Pancreas (tissue), 10 donors: ENCODE measurements at regions not wholly inside any gene's neighbourhood (a gene's known extent, or its start where the extent isn't known, plus 50 kb on each side); places are given as distances from the start of the nearest gene placed in this dataset.
"Not testable (repeated sequence)": the region's sequence is repeated elsewhere in the genome, so short reads cannot be mapped to it uniquely, and the experiment has no call there.

Experiments used
- ATAC-seq, 4 donors: fragments of 200-7000 bp; cut with Tn5 transposase; one replicate each; pipeline versions ENCODE4 v1.8.0 to v1.9.1; 2020; ENCODE audit warnings: mild to moderate bottlenecking in 4 of 4, moderate library complexity in 4 of 4
- DNase-seq, 6 donors: peaks; one replicate each; pipeline ENCODE4 v3.0.0-alpha.2; 2020
- FAIRE-seq: peaks from 2 replicates; lab custom pipeline; 2012; peaks lifted over from hg19 to GRCh38; lab: Jason Lieb, UNC
- H3K27ac ChIP-seq, 4 donors: fragments of 200-600 bp; sonication (generic); 1 replicate in 3 of 4; 2 replicates in 1 of 4; pipeline versions ENCODE4 v1.5.0 to v1.8.0; 2020
- H3K27me3 ChIP-seq, 4 donors: fragments of 200-600 bp; one replicate each; pipeline ENCODE4 v1.8.0; 2021
- H3K36me3 ChIP-seq, 3 donors: fragments of 200-600 bp; sonication (generic) in 1 of 3; one replicate each; pipeline versions ENCODE4 v1.5.0 to v1.8.0; 2020 to 2021
- H3K4me1 ChIP-seq, 3 donors: fragments of 200-600 bp; one replicate each; pipeline ENCODE4 v1.8.0; 2021
- H3K4me3 ChIP-seq, 4 donors: fragments of 200-600 bp; sonication (generic) in 2 of 4; one replicate each; pipeline versions ENCODE4 v1.5.0 to v1.8.0; 2020 to 2021
- H3K9me3 ChIP-seq, 4 donors: fragments of 200-600 bp; one replicate each; pipeline ENCODE4 v1.8.0; 2021
- CTCF ChIP-seq, 4 donors: fragments of 200-600 bp; sonication (generic) in 3 of 4; IDR thresholded peaks; one replicate each; pipeline versions ENCODE4 v1.5.0 to v1.8.0; 2021; ENCODE audit warnings: antibody characterized with exemption in 4 of 4
- WGBS, 2 donors: extraction: QIAGEN DNeasy Blood & Tissue Kit; methylation state at CpG; one replicate each; pipeline ENCODE4 v1.1.7; 2013; 5-methylcytosine and 5-hydroxymethylcytosine counted together
- intact Hi-C, 3 donors: fragments of 100-400 bp; cut with DNase I; formaldehyde crosslinking; loops; one replicate each; pipeline versions ENCODE4 v1.11.1 to v1.14.2; 2022
- donor health status: healthy with polysubstance abuse.
- donor health status: DM: no; HTN: no; CAD: no; lungs with moderate emphysema.
- donor health status: DM: no; HTN: no; CAD: no.
- donor health status: control.
- donor health status: control.
- donor health status: Bipolar disorder and iron deficiency.
- donor health status: DM: yes; HTN: yes; CAD: no.
- donor health status: DM: no; HTN: no; CAD: no.
- donor health status: DM: no; HTN: no; CAD: no.
- donor health status: DM: yes; HTN: yes; CAD: no.

GRCh38 chr12:131511803-131512561, 198.9 kb upstream of the SFSWAP start:
- no peaks in the 10 kb centered on the region for H3K4me1 ChIP-seq
- 80 to 83% methylated on average over 11 of the region's 11 CpGs for WGBS, 2 donors
- H3K27me3 ChIP-seq: no peaks in the 10 kb centered on the region
- no peak for ATAC-seq
- intact Hi-C loops: no loop called here
- H3K4me3 ChIP-seq: no peak overlapping the region
- no peak overlapping the region for H3K27ac ChIP-seq
- no peak for FAIRE-seq
- H3K9me3 ChIP-seq: no peaks in the 10 kb centered on the region
- DNase-seq: no peak
- no peak for TF ChIP-seq CTCF (IDR thresholded peaks at IDR 0.05)
- H3K36me3 ChIP-seq: no peaks in the 10 kb centered on the region

GRCh38 chr12:131513606-131514005, 197.3 kb upstream of the SFSWAP start:
- DNase-seq (no peak), ATAC-seq (no peak), FAIRE-seq (no peak)
- WGBS, 2 donors: 17 to 25% methylated on average over 6 of the region's 6 CpGs
- H3K4me3 ChIP-seq: no peak overlapping the region
- intact Hi-C loops: no loop called here
- H3K27me3 ChIP-seq: peaks cover 0 to 10% (median 0%) of the 10 kb centered on the region in 4 donors
- no peaks in the 10 kb centered on the region for H3K4me1 ChIP-seq
- no peak for TF ChIP-seq CTCF (IDR thresholded peaks at IDR 0.05)
- H3K9me3 ChIP-seq: no peaks in the 10 kb centered on the region
- no peaks in the 10 kb centered on the region for H3K36me3 ChIP-seq
- no peak overlapping the region for H3K27ac ChIP-seq

GRCh38 chr12:131520553-131520952, 190.3 kb upstream of the SFSWAP start:
- H3K27me3 ChIP-seq: peaks cover 0 to 14% (median 0%) of the 10 kb centered on the region in 4 donors
- H3K27ac ChIP-seq, ATAC-seq, H3K4me1 ChIP-seq, H3K36me3 ChIP-seq, intact Hi-C loops, H3K4me3 ChIP-seq, FAIRE-seq, H3K9me3 ChIP-seq, DNase-seq: not testable (repeated sequence)
- 68 to 70% methylated on average over 8 of the region's 8 CpGs for WGBS, 2 donors

GRCh38 chr12:131521326-131521725, 189.6 kb upstream of the SFSWAP start:
- Histone ChIP-seq H3K4me1 (no peaks in the 10 kb centered on the region), H3K36me3 (no peaks in the 10 kb centered on the region), H3K27ac (no peak overlapping the region), H3K27me3 (peaks cover 0 to 14% (median 0%) of the 10 kb centered on the region in 4 donors), H3K4me3 (no peak overlapping the region), H3K9me3 (no peaks in the 10 kb centered on the region)
- 53 to 71% methylated on average over 6 of the region's 6 CpGs for WGBS, 2 donors
- DNase-seq (no peak), FAIRE-seq (no peak), ATAC-seq (no peak)
- intact Hi-C loops: no loop called here
- TF ChIP-seq CTCF (IDR thresholded peaks at IDR 0.05): no peak

- TF ChIP-seq CTCF (IDR thresholded peaks at IDR 0.05): no peak
- H3K27me3 ChIP-seq: no peaks in the 10 kb centered on the region
- H3K4me1 ChIP-seq: no peaks in the 10 kb centered on the region
- WGBS, 2 donors: 57 to 77% methylated on average over 23 of the region's 23 CpGs
- FAIRE-seq (no peak), DNase-seq (no peak), ATAC-seq (no peak)
- intact Hi-C loops: no loop called here
- H3K9me3 ChIP-seq: no peaks in the 10 kb centered on the region
- H3K27ac ChIP-seq: no peak overlapping the region
- H3K4me3 ChIP-seq: no peak overlapping the region
- no peaks in the 10 kb centered on the region for H3K36me3 ChIP-seq
Measured at GRCh38 chr12:131525795-131526508, 184.9 kb upstream of the SFSWAP start.
